IMR-90 (cell line): ENCODE measurements at regions not wholly inside any gene's neighbourhood (a gene's known extent, or its start where the extent isn't known, plus 50 kb on each side); places are given as distances from the start of the nearest gene placed in this dataset.

Source experiments
- CEBPB ChIP-seq: IDR thresholded peaks from 2 replicates; pipeline ENCODE4 v1.6.1; 2012; ENCODE audit warnings: low read depth, low read length, improper control_type of control experiment
- CTCF ChIP-seq: conservative IDR thresholded peaks from 2 replicates; pipeline ENCODE4 v1.5.1; 2012; ENCODE audit warnings: mild to moderate bottlenecking, low read depth, low read length, improper control_type of control experiment
- ELK1 ChIP-seq: fragments of 150-350 bp; IDR thresholded peaks from 2 replicates; pipeline ENCODE4 v1.6.1; 2016; ENCODE audit warnings: low read depth, mild to moderate bottlenecking, low read length, moderate library complexity, borderline replicate concordance
- FOS ChIP-seq: fragments of 150-350 bp; IDR thresholded peaks from 2 replicates; pipeline ENCODE4 v1.6.1; 2016; ENCODE audit warnings: low read depth, low read length
- MAZ ChIP-seq: IDR thresholded peaks from 2 replicates; pipeline ENCODE4 v1.6.1; 2012; ENCODE audit warnings: low read depth, mild to moderate bottlenecking, low read length, improper control_type of control experiment, moderate library complexity, borderline replicate concordance
- MXI1 ChIP-seq: IDR thresholded peaks from 2 replicates; pipeline ENCODE4 v1.6.1; 2012; ENCODE audit warnings: low read depth, mild to moderate bottlenecking, low read length, moderate library complexity, borderline replicate concordance
- POLR2A ChIP-seq: IDR thresholded peaks from 2 replicates; pipeline ENCODE4 v1.6.1; 2012; ENCODE audit warnings: mild to moderate bottlenecking, low read depth, low read length
- RCOR1 ChIP-seq: IDR thresholded peaks from 2 replicates; pipeline ENCODE4 v1.6.1; 2012; ENCODE audit warnings: mild to moderate bottlenecking, low read length, improper control_type of control experiment; ENCODE audit not compliant: insufficient replicate concordance
- RFX5 ChIP-seq: IDR thresholded peaks from 2 replicates; pipeline ENCODE4 v1.8.0; 2012; ENCODE audit warnings: low read depth, mild to moderate bottlenecking, low read length, moderate library complexity
- SMC3 ChIP-seq: fragments of 150-350 bp; IDR thresholded peaks from 2 replicates; pipeline ENCODE4 v1.6.1; 2016; ENCODE audit warnings: low read depth, mild to moderate bottlenecking, antibody characterized with exemption, low read length, moderate library complexity
- USF2 ChIP-seq: fragments of 150-350 bp; IDR thresholded peaks from 2 replicates; pipeline ENCODE4 v1.6.1; 2017; ENCODE audit warnings: mild to moderate bottlenecking, antibody characterized with exemption, low read length, low read depth

- no peak for TF ChIP-seq CTCF
- TF ChIP-seq POLR2A = no peak
- no peak for TF ChIP-seq RFX5
- no peak for TF ChIP-seq FOS
- TF ChIP-seq ELK1 = no peak
- no peak for TF ChIP-seq MXI1
- no peak for TF ChIP-seq MAZ
- TF ChIP-seq CEBPB = no peak
- TF ChIP-seq RCOR1 = no peak
- TF ChIP-seq USF2 = no peak
- TF ChIP-seq SMC3 = no peak
These were observed 63.9 kb upstream of the B3GAT1 start for GRCh38 chr11:134475951-134476350.
